ENCODE measurements at regions not wholly inside any gene's neighbourhood (a gene's known extent, or its start where the extent isn't known, plus 50 kb on each side); places are given as distances from the start of the nearest gene placed in this dataset.

DNA sequence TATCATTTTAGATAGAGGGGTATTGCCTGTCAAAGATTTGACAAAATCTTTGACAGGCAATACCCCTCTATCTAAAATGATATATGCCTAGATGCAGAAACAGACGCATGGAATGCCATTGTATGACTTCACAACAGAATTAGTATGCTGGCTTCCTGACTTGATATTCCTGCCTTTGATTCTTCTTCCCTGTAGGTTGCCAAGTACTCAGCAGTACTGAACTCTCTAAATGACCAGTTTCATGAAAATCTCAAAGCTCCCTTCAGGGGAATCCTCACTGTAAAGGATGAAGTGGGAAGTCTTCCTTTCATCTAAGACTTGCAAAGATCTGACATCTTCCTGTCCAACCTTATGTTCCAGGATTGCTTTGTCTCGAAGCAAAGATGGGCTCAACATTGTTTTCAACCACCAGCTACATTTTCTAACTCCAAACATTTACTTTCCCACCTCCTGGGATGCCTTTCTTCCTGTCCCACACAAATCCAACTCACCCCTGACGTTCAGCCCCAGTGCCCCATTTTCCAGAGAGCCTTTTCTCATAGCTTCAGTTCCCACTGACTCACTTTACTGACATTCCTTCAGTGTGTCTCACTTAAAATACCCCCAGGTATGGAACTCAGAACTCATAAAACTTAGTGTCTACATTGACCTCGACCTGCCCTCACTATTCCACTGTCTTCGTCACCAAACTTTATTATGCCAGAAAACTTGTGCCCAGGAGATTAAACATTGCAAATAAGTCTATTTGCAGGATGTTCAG, 67.3 kb upstream of the KCNJ6 start:
- Histone ChIP-seq H3K27ac (ENCODE audit: low read depth, low read length, poor library complexity, severe bottlenecking) (no peak overlapping the region), H4K20me1 (ENCODE audit: insufficient read depth, low read length) (no peaks in the 10 kb centered on the region), H3K9ac (ENCODE audit: low read length) (no peak overlapping the region), H3K9me2 (ENCODE audit: low read depth, low read length) (no peaks in the 10 kb centered on the region), H3F3A (ENCODE audit: insufficient read depth, low read length) (no peaks in the 10 kb centered on the region), H2AFZ (ENCODE audit: low read length) (no peak overlapping the region), H3K4me2 (ENCODE audit: low read length) (no peak overlapping the region), H3K79me2 (ENCODE audit: insufficient read depth, low read length) (no peaks in the 10 kb centered on the region), H3K4me1 (ENCODE audit: insufficient read depth, low read length, severe bottlenecking) (no peaks in the 10 kb centered on the region), H3K36me3 (ENCODE audit: insufficient read depth, low read length) (no peaks in the 10 kb centered on the region), H3K9me3 (ENCODE audit: low read length) (no peaks in the 10 kb centered on the region), H3K4me3 (ENCODE audit: low read depth, low read length, poor library complexity, severe bottlenecking) (no peak overlapping the region), H3K27me3 (ENCODE audit: insufficient read depth, low read length) (no peaks in the 10 kb centered on the region)
- no peak for TF ChIP-seq EZH2 (IDR thresholded peaks at IDR 0.05; ENCODE audit: borderline replicate concordance, low read length)
- TF ChIP-seq, protein P1, sequence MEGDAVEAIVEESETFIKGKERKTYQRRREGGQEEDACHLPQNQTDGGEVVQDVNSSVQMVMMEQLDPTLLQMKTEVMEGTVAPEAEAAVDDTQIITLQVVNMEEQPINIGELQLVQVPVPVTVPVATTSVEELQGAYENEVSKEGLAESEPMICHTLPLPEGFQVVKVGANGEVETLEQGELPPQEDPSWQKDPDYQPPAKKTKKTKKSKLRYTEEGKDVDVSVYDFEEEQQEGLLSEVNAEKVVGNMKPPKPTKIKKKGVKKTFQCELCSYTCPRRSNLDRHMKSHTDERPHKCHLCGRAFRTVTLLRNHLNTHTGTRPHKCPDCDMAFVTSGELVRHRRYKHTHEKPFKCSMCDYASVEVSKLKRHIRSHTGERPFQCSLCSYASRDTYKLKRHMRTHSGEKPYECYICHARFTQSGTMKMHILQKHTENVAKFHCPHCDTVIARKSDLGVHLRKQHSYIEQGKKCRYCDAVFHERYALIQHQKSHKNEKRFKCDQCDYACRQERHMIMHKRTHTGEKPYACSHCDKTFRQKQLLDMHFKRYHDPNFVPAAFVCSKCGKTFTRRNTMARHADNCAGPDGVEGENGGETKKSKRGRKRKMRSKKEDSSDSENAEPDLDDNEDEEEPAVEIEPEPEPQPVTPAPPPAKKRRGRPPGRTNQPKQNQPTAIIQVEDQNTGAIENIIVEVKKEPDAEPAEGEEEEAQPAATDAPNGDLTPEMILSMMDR (IDR thresholded peaks at IDR 0.05; ENCODE audit: low read length), result no peak

DNA sequence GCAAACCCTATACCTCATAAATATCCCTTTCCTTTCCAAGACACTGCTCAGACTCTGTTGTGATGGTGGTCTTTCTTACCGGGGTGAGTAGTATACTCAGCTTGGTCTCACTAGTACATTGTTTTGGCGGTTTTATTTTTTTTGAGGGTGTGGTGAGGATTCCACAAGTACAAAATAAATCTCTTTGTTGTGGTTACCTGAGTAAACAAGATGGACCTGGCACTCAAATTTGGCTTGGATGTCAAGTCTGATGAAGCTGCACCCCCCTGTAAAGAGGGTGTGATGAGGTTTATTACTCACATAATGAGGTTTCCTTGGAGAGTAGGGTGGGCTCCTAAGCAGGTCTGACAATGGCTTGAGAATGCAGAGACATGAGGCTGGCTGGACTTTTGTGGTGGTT, 68.2 kb upstream of the KCNJ6 start:
- Histone ChIP-seq H3K27ac (ENCODE audit: low read depth, low read length, poor library complexity, severe bottlenecking) (no peak overlapping the region), H2AFZ (ENCODE audit: low read length) (no peak overlapping the region), H3K9ac (ENCODE audit: low read length) (no peak overlapping the region), H3F3A (ENCODE audit: insufficient read depth, low read length) (no peaks in the 10 kb centered on the region), H3K27me3 (ENCODE audit: insufficient read depth, low read length) (no peaks in the 10 kb centered on the region), H3K79me2 (ENCODE audit: insufficient read depth, low read length) (no peaks in the 10 kb centered on the region), H3K4me3 (ENCODE audit: low read depth, low read length, poor library complexity, severe bottlenecking) (no peak overlapping the region), H3K9me2 (ENCODE audit: low read depth, low read length) (no peaks in the 10 kb centered on the region), H3K4me1 (ENCODE audit: insufficient read depth, low read length, severe bottlenecking) (no peaks in the 10 kb centered on the region), H4K20me1 (ENCODE audit: insufficient read depth, low read length) (no peaks in the 10 kb centered on the region), H3K36me3 (ENCODE audit: insufficient read depth, low read length) (no peaks in the 10 kb centered on the region), H3K9me3 (ENCODE audit: low read length) (no peaks in the 10 kb centered on the region), H3K4me2 (ENCODE audit: low read length) (no peak overlapping the region)
- TF ChIP-seq EZH2 (IDR thresholded peaks at IDR 0.05; ENCODE audit: borderline replicate concordance, low read length), result no peak
- TF ChIP-seq, protein P1 (IDR thresholded peaks at IDR 0.05; ENCODE audit: low read length), result no peak

DNA sequence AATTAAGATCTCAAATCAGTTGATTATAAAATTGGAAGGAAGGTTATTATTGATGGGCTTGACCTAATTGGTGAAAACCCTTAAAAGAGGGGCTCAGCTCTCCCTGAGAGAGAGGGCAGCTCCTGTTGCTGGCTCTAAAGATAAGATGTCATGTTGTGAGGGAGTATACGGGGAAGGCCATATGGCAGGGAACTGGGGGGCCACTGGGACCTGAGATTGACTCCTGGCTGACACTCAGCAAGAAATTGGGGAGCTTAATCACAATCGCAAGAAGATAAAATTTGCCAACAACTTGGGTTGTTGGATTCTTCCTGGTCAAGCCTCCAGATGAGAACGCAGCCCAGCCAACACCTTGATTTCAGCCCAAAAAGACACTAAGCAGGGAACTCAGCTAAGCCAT, 69.7 kb upstream of the KCNJ6 start:
- Histone ChIP-seq H3K79me2 (ENCODE audit: insufficient read depth, low read length) (no peaks in the 10 kb centered on the region), H4K20me1 (ENCODE audit: insufficient read depth, low read length) (no peaks in the 10 kb centered on the region), H3K9me2 (ENCODE audit: low read depth, low read length) (no peaks in the 10 kb centered on the region), H3K4me3 (ENCODE audit: low read depth, low read length, poor library complexity, severe bottlenecking) (no peak overlapping the region), H3K9me3 (ENCODE audit: low read length) (no peaks in the 10 kb centered on the region), H3K27ac (ENCODE audit: low read depth, low read length, poor library complexity, severe bottlenecking) (no peak overlapping the region), H3K9ac (ENCODE audit: low read length) (no peak overlapping the region), H3K27me3 (ENCODE audit: insufficient read depth, low read length) (no peaks in the 10 kb centered on the region), H3K36me3 (ENCODE audit: insufficient read depth, low read length) (no peaks in the 10 kb centered on the region), H3K4me1 (ENCODE audit: insufficient read depth, low read length, severe bottlenecking) (no peaks in the 10 kb centered on the region), H3K4me2 (ENCODE audit: low read length) (no peak overlapping the region), H2AFZ (ENCODE audit: low read length) (no peak overlapping the region), H3F3A (ENCODE audit: insufficient read depth, low read length) (no peaks in the 10 kb centered on the region)
- TF ChIP-seq, protein P1 (IDR thresholded peaks at IDR 0.05; ENCODE audit: low read length), result no peak
- no peak for TF ChIP-seq EZH2 (IDR thresholded peaks at IDR 0.05; ENCODE audit: borderline replicate concordance, low read length)

Data from OCI-LY1 (cell line).